ENCODE measurements at regions not wholly inside any gene's neighbourhood (a gene's known extent, or its start where the extent isn't known, plus 50 kb on each side); places are given as distances from the start of the nearest gene placed in this dataset.

DNA sequence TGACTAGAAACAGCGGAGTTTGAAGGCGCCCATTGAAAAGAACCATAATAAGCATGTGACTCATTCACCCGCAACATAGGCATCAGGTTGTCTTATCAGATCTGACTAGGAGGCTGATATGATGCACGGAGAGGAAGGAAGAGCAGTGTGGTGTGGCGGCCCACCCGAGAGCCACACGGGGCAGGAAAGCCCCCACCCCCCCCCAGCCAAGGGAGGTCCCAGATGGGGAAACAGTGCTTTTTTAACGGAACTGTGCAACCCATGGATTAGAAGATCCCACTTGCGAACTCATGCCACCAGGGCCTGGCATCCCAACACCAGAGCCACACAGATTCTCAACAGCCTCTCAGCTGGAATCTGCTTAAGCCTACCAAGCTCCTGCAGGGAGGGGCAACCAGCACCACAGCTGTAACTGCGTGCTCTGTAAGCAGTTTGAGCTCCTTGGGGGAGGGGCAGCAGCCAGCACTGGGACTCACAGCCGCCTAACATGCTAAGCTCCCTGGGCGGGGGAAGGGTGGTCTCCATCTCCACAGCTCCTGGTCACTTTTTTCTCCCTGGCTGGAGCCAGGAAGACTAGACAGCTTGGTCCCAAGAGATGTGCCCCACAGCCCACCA is 466.2 kb downstream of the PDGFC start:
- TF ChIP-seq, protein P1, sequence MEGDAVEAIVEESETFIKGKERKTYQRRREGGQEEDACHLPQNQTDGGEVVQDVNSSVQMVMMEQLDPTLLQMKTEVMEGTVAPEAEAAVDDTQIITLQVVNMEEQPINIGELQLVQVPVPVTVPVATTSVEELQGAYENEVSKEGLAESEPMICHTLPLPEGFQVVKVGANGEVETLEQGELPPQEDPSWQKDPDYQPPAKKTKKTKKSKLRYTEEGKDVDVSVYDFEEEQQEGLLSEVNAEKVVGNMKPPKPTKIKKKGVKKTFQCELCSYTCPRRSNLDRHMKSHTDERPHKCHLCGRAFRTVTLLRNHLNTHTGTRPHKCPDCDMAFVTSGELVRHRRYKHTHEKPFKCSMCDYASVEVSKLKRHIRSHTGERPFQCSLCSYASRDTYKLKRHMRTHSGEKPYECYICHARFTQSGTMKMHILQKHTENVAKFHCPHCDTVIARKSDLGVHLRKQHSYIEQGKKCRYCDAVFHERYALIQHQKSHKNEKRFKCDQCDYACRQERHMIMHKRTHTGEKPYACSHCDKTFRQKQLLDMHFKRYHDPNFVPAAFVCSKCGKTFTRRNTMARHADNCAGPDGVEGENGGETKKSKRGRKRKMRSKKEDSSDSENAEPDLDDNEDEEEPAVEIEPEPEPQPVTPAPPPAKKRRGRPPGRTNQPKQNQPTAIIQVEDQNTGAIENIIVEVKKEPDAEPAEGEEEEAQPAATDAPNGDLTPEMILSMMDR (conservative IDR thresholded peaks at IDR 0.05), result no peak
- TF ChIP-seq EZH2 (IDR thresholded peaks at IDR 0.05; ENCODE audit: low read depth), result no peak
